Ishikawa (cell line): ENCODE measurements at regions not wholly inside any gene's neighbourhood (a gene's known extent, or its start where the extent isn't known, plus 50 kb on each side); places are given as distances from the start of the nearest gene placed in this dataset.

ENCODE experiments used
- EGR1 ChIP-seq: IDR thresholded peaks from 2 replicates; pipeline ENCODE4 v1.6.1; 2012
- EP300 ChIP-seq: IDR thresholded peaks from 2 replicates; pipeline ENCODE4 v1.6.1; 2012; ENCODE audit warnings: borderline replicate concordance
- FOXM1 ChIP-seq: IDR thresholded peaks from 2 replicates; pipeline ENCODE4 v1.6.1; 2012; ENCODE audit warnings: low read depth, borderline replicate concordance
- NFIC ChIP-seq: IDR thresholded peaks from 2 replicates; pipeline ENCODE4 v1.6.1; 2012
- REST ChIP-seq: IDR thresholded peaks from 2 replicates; pipeline ENCODE4 v1.6.1; 2012; ENCODE audit warnings: low read depth, mild to moderate bottlenecking
- TAF1 ChIP-seq: IDR thresholded peaks from 2 replicates; pipeline ENCODE4 v1.6.1; 2012; ENCODE audit warnings: low read depth, mild to moderate bottlenecking
- ZBTB7A ChIP-seq: IDR thresholded peaks from 2 replicates; pipeline ENCODE4 v1.6.1; 2012; ENCODE audit warnings: low read depth

DNA sequence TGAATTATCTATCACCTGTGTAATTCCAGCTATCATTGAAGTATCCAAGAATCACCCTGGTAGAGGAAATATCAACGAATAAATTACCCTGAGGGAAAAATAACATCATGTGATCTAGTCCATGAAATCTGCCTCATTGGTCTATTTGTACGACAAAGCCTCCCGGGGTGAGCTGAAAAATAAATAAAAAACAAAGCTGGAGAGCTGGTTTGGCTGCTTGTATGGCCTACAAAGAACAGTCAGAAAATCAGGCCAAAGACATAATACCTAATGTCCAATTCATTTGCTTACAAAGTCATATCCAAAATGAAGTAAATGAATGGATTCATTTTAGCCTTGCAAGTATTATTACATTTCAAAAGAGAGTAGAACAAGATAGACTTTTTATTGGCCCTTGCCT, 449.9 kb downstream of the KLF12 start:
- no peak for TF ChIP-seq EGR1
- TF ChIP-seq TAF1 = no peak
- no peak for TF ChIP-seq ZBTB7A
- TF ChIP-seq FOXM1 = no peak
- TF ChIP-seq EP300 = no peak
- no peak for TF ChIP-seq REST
- no peak for TF ChIP-seq NFIC
